Mucosa of stomach (tissue), 1 donor: ENCODE measurements at regions not wholly inside any gene's neighbourhood (a gene's known extent, or its start where the extent isn't known, plus 50 kb on each side); places are given as distances from the start of the nearest gene placed in this dataset.
"Not testable (repeated sequence)": the region's sequence is repeated elsewhere in the genome, so short reads cannot be mapped to it uniquely, and the experiment has no call there.

ENCODE experiments used
- H3K27me3 ChIP-seq: one replicate; pipeline ENCODE4 v1.7.0; 2013; ENCODE audit warnings: mild to moderate bottlenecking, low read length; ENCODE audit not compliant: control insufficient read depth, insufficient read depth
- H3K36me3 ChIP-seq: one replicate; pipeline ENCODE4 v1.7.0; 2013; ENCODE audit warnings: low read length; ENCODE audit not compliant: control insufficient read depth, insufficient read depth
- H3K4me1 ChIP-seq: one replicate; pipeline ENCODE4 v1.7.0; 2013; ENCODE audit warnings: mild to moderate bottlenecking, low read length; ENCODE audit not compliant: control insufficient read depth, insufficient read depth
- H3K4me3 ChIP-seq: one replicate; pipeline ENCODE4 v1.7.0; 2013; ENCODE audit warnings: low read length
- H3K9ac ChIP-seq: one replicate; pipeline ENCODE4 v1.7.0; 2013; ENCODE audit warnings: mild to moderate bottlenecking, low read length, moderate library complexity
- H3K9me3 ChIP-seq: one replicate; pipeline ENCODE4 v1.7.0; 2013; ENCODE audit warnings: mild to moderate bottlenecking, low read length, moderate library complexity; ENCODE audit not compliant: control insufficient read depth
- donor health status: Pancreatic carcinoma.

GRCh38 chr6:168193816-168194721 is 115.1 kb upstream of the FRMD1 start:
- peaks cover 7% of the 10 kb centered on the region for H3K27me3 ChIP-seq
- H3K9me3 ChIP-seq = no peaks in the 10 kb centered on the region
- no peaks in the 10 kb centered on the region for H3K36me3 ChIP-seq
- peaks cover 19% of the 10 kb centered on the region for H3K4me1 ChIP-seq
- no peak overlapping the region for H3K9ac ChIP-seq
- no peak overlapping the region for H3K4me3 ChIP-seq

- no peak overlapping the region for H3K4me3 ChIP-seq
- H3K9ac ChIP-seq = no peak overlapping the region
- no peaks in the 10 kb centered on the region for H3K36me3 ChIP-seq
- peaks cover 19% of the 10 kb centered on the region for H3K4me1 ChIP-seq
- peaks cover 7% of the 10 kb centered on the region for H3K27me3 ChIP-seq
- H3K9me3 ChIP-seq = no peaks in the 10 kb centered on the region
These were observed 114.1 kb upstream of the FRMD1 start for GRCh38 chr6:168192901-168193815.

GRCh38 chr6:168192195-168192900 is 113.3 kb upstream of the FRMD1 start:
- Histone ChIP-seq H3K4me3 (no peak overlapping the region), H3K4me1 (peaks cover 19% of the 10 kb centered on the region), H3K9me3 (no peaks in the 10 kb centered on the region), H3K36me3 (no peaks in the 10 kb centered on the region), H3K27me3 (peaks cover 7% of the 10 kb centered on the region), H3K9ac (no peak overlapping the region)

GRCh38 chr6:168190646-168191443 is 111.8 kb upstream of the FRMD1 start:
- Histone ChIP-seq H3K27me3 (peaks cover 7% of the 10 kb centered on the region), H3K4me3 (no peak overlapping the region), H3K4me1 (peaks cover 9% of the 10 kb centered on the region), H3K9ac (no peak overlapping the region), H3K36me3 (no peaks in the 10 kb centered on the region), H3K9me3 (no peaks in the 10 kb centered on the region)

GRCh38 chr6:168190014-168190405 is 111.0 kb upstream of the FRMD1 start:
- H3K9me3 ChIP-seq = no peaks in the 10 kb centered on the region
- peaks cover 7% of the 10 kb centered on the region for H3K27me3 ChIP-seq
- no peak overlapping the region for H3K9ac ChIP-seq
- no peaks in the 10 kb centered on the region for H3K36me3 ChIP-seq
- H3K4me3 ChIP-seq = no peak overlapping the region
- H3K4me1 ChIP-seq = peaks cover under 1% of the 10 kb centered on the region

- no peaks in the 10 kb centered on the region for H3K36me3 ChIP-seq
- no peak overlapping the region for H3K9ac ChIP-seq
- peaks cover 7% of the 10 kb centered on the region for H3K27me3 ChIP-seq
- H3K9me3 ChIP-seq = no peaks in the 10 kb centered on the region
- H3K4me3 ChIP-seq = no peak overlapping the region
- H3K4me1 ChIP-seq = no peaks in the 10 kb centered on the region
These were observed 110.4 kb upstream of the FRMD1 start for GRCh38 chr6:168189200-168190013.

GRCh38 chr6:168188369-168189199 is 109.6 kb upstream of the FRMD1 start:
- Histone ChIP-seq H3K27me3 (peaks cover 7% of the 10 kb centered on the region), H3K4me3 (no peak overlapping the region), H3K36me3 (no peaks in the 10 kb centered on the region), H3K9me3 (no peaks in the 10 kb centered on the region), H3K4me1 (no peaks in the 10 kb centered on the region), H3K9ac (no peak overlapping the region)

- no peak overlapping the region for H3K9ac ChIP-seq
- peaks cover 7% of the 10 kb centered on the region for H3K27me3 ChIP-seq
- no peaks in the 10 kb centered on the region for H3K4me1 ChIP-seq
- no peaks in the 10 kb centered on the region for H3K36me3 ChIP-seq
- no peaks in the 10 kb centered on the region for H3K9me3 ChIP-seq
- H3K4me3 ChIP-seq = no peak overlapping the region
These were observed 107.4 kb upstream of the FRMD1 start for GRCh38 chr6:168186438-168186837.

GRCh38 chr6:168186018-168186417 is 107.0 kb upstream of the FRMD1 start:
- H3K9me3 ChIP-seq, H3K4me1 ChIP-seq, H3K36me3 ChIP-seq, H3K4me3 ChIP-seq, H3K9ac ChIP-seq, H3K27me3 ChIP-seq: not testable (repeated sequence)

GRCh38 chr6:168184701-168185100 is 105.7 kb upstream of the FRMD1 start:
- Histone ChIP-seq H3K9me3 (no peaks in the 10 kb centered on the region), H3K36me3 (no peaks in the 10 kb centered on the region), H3K27me3 (peaks cover 3% of the 10 kb centered on the region), H3K4me3 (no peak overlapping the region), H3K9ac (no peak overlapping the region), H3K4me1 (no peaks in the 10 kb centered on the region)
